H7 (cell line): ENCODE measurements at regions not wholly inside any gene's neighbourhood (a gene's known extent, or its start where the extent isn't known, plus 50 kb on each side); places are given as distances from the start of the nearest gene placed in this dataset.
"Not testable (repeated sequence)": the region's sequence is repeated elsewhere in the genome, so short reads cannot be mapped to it uniquely, and the experiment has no call there.

Source experiments
- DNase-seq: peaks from one replicate; pipeline ENCODE4 v3.0.0; 2012
- H3K27me3 ChIP-seq: 2 replicates; pipeline ENCODE4 v1.6.0; 2011; ENCODE audit warnings: mild to moderate bottlenecking, low read length; ENCODE audit not compliant: control insufficient read depth, insufficient read depth
- H3K36me3 ChIP-seq: replicated peaks from 2 replicates; pipeline ENCODE4 v1.5.1; 2011; ENCODE audit warnings: low read length; ENCODE audit not compliant: control insufficient read depth, insufficient read depth
- H3K4me3 ChIP-seq: 2 replicates; pipeline ENCODE4 v1.5.1; 2011; ENCODE audit warnings: low read depth, mild to moderate bottlenecking, control low read depth, low read length, moderate library complexity; ENCODE audit not compliant: insufficient read depth

DNA sequence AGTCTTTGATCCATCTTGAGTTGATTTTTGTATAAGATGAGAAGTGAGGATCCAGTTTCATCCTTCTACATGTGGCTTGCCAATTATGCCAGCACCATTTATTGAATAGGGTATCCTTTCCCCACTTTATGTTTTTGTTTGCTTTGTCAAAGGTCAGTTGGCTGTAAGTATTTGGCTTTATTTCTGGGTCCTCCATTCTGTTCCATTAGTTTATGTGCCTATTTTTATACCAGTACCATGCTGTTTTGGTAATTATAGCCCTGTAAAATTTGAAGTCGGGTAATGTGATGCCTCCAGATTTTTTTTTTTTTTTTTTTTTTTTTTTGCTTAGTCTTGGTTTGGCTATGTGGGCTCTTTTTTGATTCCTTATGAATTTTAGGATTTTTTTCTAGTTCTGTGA lies 203.0 kb upstream of the IRX5 start:
- not testable (repeated sequence) for H3K27me3 ChIP-seq, DNase-seq

DNA sequence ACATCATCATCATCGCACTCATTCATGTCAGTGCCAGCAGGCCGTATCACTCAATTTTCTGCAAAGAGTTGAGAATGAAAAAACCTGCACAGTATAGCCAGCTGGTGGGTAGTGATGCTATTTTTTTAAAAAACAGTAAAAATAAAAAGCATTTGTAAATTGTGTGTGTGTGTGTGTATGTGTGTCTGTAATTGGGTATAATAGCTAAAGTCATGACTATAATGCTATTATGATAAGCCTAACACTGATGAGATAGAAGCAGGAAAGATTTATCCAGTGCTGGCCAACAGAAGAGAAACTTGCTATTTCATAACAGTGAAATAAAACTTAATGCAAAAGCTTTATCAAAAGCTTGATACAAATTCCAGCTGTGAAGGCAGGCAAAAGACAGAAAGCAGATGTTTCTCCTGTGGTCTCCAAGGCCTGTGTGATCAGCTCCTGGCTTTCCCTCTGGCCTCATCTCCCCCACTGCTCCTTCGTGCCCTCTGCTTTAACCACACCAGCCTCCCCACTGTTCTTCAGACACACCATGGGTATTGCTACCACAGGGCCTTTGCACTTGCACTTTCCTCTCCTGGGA lies 206.2 kb upstream of the IRX5 start:
- DNase-seq: no peak
- Histone ChIP-seq H3K4me3 (no peak overlapping the region), H3K27me3 (no peaks in the 10 kb centered on the region), H3K36me3 (no peaks in the 10 kb centered on the region)

More for the DNA sequence above, 203.0 kb upstream of the IRX5 start:
- not testable (repeated sequence) for H3K4me3 ChIP-seq, H3K36me3 ChIP-seq

DNA sequence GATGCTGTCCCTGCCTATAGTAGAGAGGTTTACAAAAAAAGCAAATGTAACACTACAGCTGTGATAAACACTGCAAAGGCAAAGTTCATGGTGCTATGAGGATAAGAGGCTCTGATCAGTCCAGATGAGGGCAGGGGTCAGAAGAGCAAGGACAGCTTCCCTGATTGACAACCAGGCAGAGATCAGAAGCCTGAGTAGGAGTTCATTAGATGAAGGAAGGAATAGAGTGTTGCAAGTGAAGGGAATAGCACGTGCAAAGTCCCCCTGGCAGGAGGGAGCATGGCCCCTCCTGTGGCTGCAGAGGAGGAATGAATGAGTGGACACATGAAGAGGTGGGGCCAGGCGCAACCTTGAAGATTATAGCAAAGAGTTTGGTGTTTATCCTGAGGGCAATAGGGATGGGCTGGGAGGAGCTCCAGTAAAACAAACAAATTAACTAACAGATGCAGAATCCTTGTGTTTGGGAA lies 208.4 kb upstream of the IRX5 start:
- DNase-seq: no peak
- Histone ChIP-seq H3K27me3 (no peaks in the 10 kb centered on the region), H3K36me3 (no peaks in the 10 kb centered on the region), H3K4me3 (no peak overlapping the region)

DNA sequence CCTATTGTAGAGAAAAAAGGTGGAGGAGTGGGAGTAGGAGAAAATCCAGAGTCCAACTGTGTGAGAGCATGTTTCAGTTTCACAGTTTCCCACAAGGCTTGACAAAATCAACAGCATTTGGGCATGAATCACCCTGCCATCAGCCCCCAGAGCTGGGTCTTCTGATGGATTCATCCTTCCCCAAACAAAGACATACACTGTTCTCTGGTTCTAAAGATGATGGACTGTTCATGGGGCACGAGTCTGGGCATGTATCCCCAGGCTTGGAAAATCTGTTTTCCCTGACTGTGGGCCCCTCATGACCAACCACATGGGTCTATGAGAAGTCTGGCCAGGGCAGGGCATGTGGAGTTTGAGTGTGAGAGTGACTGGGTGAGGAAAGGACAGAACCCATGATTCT lies 210.4 kb upstream of the IRX5 start:
- DNase-seq: no peak
- H3K36me3 ChIP-seq: no peaks in the 10 kb centered on the region
- no peaks in the 10 kb centered on the region for H3K27me3 ChIP-seq
- H3K4me3 ChIP-seq: no peak overlapping the region

DNA sequence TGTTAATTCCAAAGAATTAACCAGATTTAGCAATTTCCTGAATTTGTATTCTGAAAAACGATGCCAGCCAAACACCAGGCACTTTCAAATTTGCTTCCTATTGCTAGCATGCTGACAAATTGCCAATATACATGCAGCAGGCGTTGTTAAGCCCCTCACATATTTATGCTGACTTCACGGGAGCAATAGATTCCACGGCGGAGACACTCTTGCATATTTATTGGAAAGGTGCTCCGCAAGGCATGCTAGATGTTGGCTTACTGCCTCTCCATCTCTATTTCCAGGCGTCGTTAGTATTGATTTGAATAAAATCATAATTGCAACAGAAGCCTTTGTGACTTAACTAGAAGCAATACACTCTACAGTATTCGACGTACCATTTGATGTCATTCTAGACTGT lies 211.0 kb upstream of the IRX5 start:
- Histone ChIP-seq H3K36me3 (no peaks in the 10 kb centered on the region), H3K4me3 (no peak overlapping the region), H3K27me3 (no peaks in the 10 kb centered on the region)
- DNase-seq: no peak

DNA sequence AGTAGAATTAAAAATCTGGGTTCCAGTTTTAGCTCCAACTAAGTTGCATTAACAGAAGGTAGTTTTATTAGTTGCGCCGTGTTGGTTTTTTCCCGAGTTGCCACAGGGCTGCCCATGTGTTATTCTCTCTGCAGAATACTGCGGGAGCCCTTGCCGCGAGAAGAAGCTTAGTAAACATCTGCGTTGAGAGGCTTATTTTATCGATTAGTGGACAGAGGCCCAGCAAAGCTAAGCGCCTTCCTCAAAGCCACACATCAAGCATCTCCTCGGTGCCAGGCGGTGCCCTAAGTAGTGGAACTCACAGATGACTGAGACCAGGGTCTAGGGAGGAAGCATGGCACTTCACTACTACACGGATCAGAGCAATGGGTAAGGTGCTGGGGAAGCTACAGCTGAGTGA lies 212.3 kb upstream of the IRX5 start:
- Histone ChIP-seq H3K36me3 (no peaks in the 10 kb centered on the region), H3K4me3 (no peak overlapping the region), H3K27me3 (no peaks in the 10 kb centered on the region)
- no peak for DNase-seq

DNA sequence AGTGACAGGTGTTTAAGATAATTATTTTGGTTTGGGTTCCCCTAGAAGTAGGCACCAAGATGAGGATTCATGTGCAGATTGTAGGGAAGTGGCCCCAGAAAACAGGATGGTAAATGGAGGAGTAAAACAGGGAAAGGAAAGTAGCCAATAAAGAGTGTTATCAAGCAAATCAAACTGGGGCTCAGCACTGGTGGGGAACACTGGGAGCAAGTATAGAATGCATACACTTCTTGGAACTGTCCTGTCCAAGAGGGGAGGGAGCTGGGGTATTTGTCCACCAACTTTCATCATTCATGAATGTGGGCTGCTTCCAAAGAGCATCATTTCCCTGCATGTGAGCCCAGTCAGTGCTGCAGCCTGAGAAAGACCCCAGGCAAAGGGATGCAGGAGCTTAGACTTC lies 215.7 kb upstream of the IRX5 start:
- no peak for DNase-seq
- Histone ChIP-seq H3K4me3 (no peak overlapping the region), H3K27me3 (no peaks in the 10 kb centered on the region), H3K36me3 (no peaks in the 10 kb centered on the region)

DNA sequence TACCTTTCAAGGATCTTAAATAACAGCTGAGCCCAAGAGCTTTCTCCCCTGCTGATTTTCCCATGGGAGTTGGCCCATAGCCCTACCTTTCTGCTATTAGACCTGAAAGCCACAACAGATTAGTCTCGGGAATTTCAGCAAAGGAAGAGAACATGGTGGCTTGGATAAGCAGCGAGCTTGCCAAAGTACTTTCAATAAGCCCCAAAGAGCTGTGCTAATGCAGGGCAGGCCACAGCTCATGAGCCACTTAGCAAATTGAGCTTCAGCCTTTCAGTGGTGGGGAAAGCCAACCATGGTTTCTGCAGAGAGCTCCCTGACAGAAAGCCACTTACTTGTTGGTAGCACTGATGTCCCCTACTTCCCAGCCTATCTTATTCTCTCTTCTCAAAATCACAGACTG lies 217.8 kb upstream of the IRX5 start:
- H3K36me3 ChIP-seq: no peaks in the 10 kb centered on the region
- no peak for DNase-seq
- H3K27me3 ChIP-seq: no peaks in the 10 kb centered on the region
- no peak overlapping the region for H3K4me3 ChIP-seq

DNA sequence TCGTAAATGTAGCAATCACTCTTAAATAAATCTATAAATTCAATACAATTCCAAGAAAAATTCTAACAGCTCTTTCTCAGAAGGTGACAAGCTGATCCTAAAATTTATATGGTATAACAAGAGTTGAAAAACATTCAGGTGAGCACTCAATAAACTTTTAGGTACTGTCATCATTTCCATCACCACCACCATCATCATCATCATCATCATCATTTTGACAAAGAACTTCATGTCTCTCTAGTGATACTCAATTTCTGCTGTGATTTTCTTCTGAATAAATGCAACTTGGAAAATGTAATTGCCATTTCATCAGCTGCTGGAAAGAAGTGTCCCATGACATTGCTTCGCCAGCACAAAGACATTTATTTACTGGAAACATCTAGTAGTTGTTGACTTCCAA lies 222.9 kb upstream of the IRX5 start:
- H3K4me3 ChIP-seq: no peak overlapping the region
- H3K27me3 ChIP-seq: no peaks in the 10 kb centered on the region
- DNase-seq: no peak
- H3K36me3 ChIP-seq: no peaks in the 10 kb centered on the region

DNA sequence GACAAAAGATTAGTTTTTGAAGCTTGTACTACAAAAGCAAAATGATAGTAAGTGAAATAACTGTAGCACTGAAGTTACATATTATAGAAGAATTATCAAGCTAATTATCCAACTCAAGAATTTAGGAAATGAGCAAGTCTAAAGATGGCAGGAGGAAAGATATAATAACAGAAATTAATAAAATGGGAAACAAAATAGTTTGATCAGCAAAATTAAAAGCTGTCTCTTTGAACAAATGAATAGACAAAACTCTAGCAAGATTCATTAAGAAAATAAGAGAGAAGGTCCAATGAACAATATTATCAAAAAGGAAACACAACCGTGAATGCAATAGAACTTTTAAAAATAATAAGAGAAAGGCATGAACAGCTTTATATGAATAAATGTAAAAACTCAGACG lies 224.3 kb upstream of the IRX5 start:
- Histone ChIP-seq H3K4me3 (no peak overlapping the region), H3K27me3 (no peaks in the 10 kb centered on the region), H3K36me3 (no peaks in the 10 kb centered on the region)
- no peak for DNase-seq

DNA sequence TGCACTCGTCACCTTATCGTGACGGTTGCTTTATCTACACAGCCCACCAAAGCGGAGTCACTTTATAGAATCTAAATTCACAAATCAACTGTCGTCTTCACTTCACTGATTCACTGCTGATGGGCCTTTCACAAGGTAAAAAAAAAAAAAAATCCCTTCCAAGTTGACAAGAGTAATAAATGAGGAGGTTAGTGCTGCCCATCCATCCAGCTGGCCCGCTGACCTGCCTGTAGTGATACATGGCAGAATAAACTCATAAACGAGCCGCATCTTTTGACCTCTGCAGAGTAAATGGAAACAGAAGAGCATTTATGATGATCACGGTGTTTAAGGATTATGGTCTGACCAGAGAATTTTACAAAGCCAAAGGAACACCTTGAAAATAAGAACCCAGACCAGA lies 227.3 kb upstream of the IRX5 start:
- DNase-seq: no peak
- Histone ChIP-seq H3K27me3 (no peaks in the 10 kb centered on the region), H3K36me3 (no peaks in the 10 kb centered on the region), H3K4me3 (no peak overlapping the region)

DNA sequence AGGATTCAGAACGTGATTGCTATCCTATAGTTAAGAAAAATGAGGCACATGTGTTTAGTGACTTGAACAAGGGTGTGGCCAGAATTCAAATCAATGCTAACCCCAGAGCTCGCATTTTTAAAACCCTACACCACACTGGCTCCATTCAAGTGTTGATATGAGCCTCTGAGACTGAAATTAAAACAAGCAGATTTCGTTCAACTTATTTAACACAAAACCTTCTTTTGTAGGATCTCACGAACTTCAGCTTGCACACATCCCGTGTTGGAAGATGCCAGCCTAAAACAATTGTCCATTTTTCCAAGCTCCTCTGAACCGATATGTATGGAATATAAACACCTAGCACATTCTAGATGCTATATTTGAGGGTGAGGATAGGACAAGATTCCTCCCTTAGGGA lies 231.0 kb upstream of the IRX5 start:
- H3K4me3 ChIP-seq: no peak overlapping the region
- H3K36me3 ChIP-seq: no peaks in the 10 kb centered on the region
- no peaks in the 10 kb centered on the region for H3K27me3 ChIP-seq
- no peak for DNase-seq

DNA sequence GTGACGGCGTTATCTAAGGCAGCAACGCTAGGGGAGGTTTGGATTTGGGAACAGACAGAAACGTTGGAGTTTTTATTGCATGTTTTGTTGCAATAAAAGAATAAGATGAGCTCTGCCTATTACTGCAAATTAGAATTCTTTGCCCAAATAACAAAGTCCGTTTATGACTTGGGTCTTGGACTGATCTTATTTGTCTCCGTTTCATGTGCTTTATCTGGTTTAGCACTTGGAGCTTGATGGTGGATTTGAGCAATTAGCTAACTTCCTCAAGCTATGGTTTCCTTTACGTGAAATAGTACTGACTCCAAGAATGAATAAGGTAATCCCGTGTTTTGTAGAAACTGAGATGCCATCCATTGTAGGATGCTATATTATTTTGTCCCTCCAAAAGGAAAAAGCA lies 233.0 kb upstream of the IRX5 start:
- Histone ChIP-seq H3K27me3 (no peaks in the 10 kb centered on the region), H3K36me3 (no peaks in the 10 kb centered on the region), H3K4me3 (no peak overlapping the region)
- DNase-seq: no peak

DNA sequence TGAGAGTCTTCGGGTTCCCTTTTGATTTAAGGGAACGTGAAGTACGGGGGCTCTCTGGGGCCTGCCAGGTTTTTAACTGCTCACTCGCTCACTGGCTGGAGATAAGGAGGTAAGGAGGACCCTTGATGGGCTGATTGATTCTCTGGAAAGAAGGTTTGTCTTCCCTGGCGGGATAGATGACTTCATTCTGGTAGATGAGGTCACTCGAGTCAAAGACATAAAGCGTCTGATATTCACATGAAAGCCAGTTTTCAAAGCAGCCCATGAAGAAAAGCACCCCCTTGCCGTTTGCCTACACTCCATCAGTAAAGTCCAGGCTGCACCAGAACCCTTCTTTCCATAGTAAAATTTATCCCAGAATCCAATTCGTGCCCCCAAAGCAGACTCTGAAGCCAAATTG lies 233.7 kb upstream of the IRX5 start:
- Histone ChIP-seq H3K27me3 (no peaks in the 10 kb centered on the region), H3K36me3 (no peaks in the 10 kb centered on the region), H3K4me3 (no peak overlapping the region)
- DNase-seq: no peak

DNA sequence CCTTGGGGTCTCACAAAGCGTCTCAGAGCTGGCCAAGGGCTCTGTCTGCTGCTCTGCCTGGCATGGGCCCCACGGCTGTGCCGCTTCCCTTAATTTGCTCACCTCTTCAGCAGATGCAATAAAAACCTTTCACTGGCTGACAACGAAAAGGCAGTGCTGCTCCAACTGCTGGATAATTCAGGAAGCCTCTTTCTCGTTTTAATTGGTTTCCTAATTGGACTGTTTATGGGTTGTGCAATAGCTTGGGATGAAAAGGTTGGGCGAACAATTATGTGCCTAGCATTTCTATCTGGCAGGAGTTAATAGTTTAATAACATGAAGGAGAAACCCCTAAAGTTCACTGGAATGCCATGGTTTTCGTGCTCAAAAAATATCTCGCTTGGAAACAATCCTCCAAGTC lies 234.1 kb upstream of the IRX5 start:
- Histone ChIP-seq H3K27me3 (no peaks in the 10 kb centered on the region), H3K4me3 (no peak overlapping the region), H3K36me3 (no peaks in the 10 kb centered on the region)
- DNase-seq: no peak

DNA sequence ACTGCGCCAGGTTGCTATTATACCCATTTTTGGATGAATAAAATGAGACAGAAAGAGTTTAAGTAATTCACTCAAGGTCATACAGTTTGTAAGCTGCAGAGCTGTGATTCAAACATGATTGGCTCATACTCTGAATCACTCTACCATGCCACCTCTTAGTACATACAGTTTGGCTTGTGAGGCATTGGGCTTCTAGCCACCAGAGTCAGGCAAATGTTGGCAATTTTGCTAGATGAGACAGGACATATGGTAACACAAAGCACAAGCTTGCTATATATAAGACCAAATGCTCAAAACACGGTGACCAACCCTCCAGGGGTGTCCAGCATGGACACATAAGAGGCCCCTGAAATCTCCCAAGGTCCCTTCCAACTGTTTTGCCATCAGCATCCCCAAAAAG lies 236.0 kb upstream of the IRX5 start:
- Histone ChIP-seq H3K27me3 (no peaks in the 10 kb centered on the region), H3K36me3 (no peaks in the 10 kb centered on the region), H3K4me3 (no peak overlapping the region)
- DNase-seq: no peak
